ENCODE measurements at regions not wholly inside any gene's neighbourhood (a gene's known extent, or its start where the extent isn't known, plus 50 kb on each side); places are given as distances from the start of the nearest gene placed in this dataset.
"Not testable (repeated sequence)": the region's sequence is repeated elsewhere in the genome, so short reads cannot be mapped to it uniquely, and the experiment has no call there.

GRCh38 chr2:184421456-184421855 is 176.9 kb upstream of the ZNF804A start:
- DNase-seq (ENCODE audit: low read depth) = not testable (repeated sequence)

- DNase-seq (ENCODE audit: low read depth) = no peak
Observed at GRCh38 chr2:184425083-184425482, 173.2 kb upstream of the ZNF804A start.

GRCh38 chr2:184444217-184444616 is 154.1 kb upstream of the ZNF804A start:
- no peak for DNase-seq (ENCODE audit: low read depth)

GRCh38 chr2:184444623-184445223 is 153.6 kb upstream of the ZNF804A start:
- DNase-seq (ENCODE audit: low read depth) = no peak

- no peak for DNase-seq (ENCODE audit: low read depth)
Observed at GRCh38 chr2:184449760-184450159, 148.6 kb upstream of the ZNF804A start.

- no peak for DNase-seq (ENCODE audit: low read depth)
Observed at GRCh38 chr2:184452907-184453306, 145.4 kb upstream of the ZNF804A start.

GRCh38 chr2:184455624-184456023 is 142.7 kb upstream of the ZNF804A start:
- no peak for DNase-seq (ENCODE audit: low read depth)

- not testable (repeated sequence) for DNase-seq (ENCODE audit: low read depth)
Observed at GRCh38 chr2:184456693-184457092, 141.6 kb upstream of the ZNF804A start.

- DNase-seq (ENCODE audit: low read depth) = no peak
Observed at GRCh38 chr2:184463102-184463865, 135.0 kb upstream of the ZNF804A start.

- no peak for DNase-seq (ENCODE audit: low read depth)
Observed at GRCh38 chr2:184463866-184464248, 134.5 kb upstream of the ZNF804A start.

- DNase-seq (ENCODE audit: low read depth) = no peak
Observed at GRCh38 chr2:184468826-184469225, 129.5 kb upstream of the ZNF804A start.

GRCh38 chr2:184472481-184472880 is 125.8 kb upstream of the ZNF804A start:
- no peak for DNase-seq (ENCODE audit: low read depth)

GRCh38 chr2:184481865-184482264 is 116.5 kb upstream of the ZNF804A start:
- DNase-seq (ENCODE audit: low read depth) = no peak

- DNase-seq (ENCODE audit: low read depth) = no peak
Observed at GRCh38 chr2:184498936-184499335, 99.4 kb upstream of the ZNF804A start.

- no peak for DNase-seq (ENCODE audit: low read depth)
Observed at GRCh38 chr2:184504252-184504651, 94.1 kb upstream of the ZNF804A start.

- no peak for DNase-seq (ENCODE audit: low read depth)
Observed at GRCh38 chr2:184507254-184507653, 91.1 kb upstream of the ZNF804A start.

GRCh38 chr2:184517402-184517801 is 80.9 kb upstream of the ZNF804A start:
- DNase-seq (ENCODE audit: low read depth) = no peak

GRCh38 chr2:184520441-184520840 is 77.9 kb upstream of the ZNF804A start:
- DNase-seq (ENCODE audit: low read depth) = no peak

- DNase-seq (ENCODE audit: low read depth) = no peak
Observed at GRCh38 chr2:184523732-184524131, 74.6 kb upstream of the ZNF804A start.

GRCh38 chr2:184524551-184525382 is 73.6 kb upstream of the ZNF804A start:
- DNase-seq (ENCODE audit: low read depth) = no peak

- no peak for DNase-seq (ENCODE audit: low read depth)
Observed at GRCh38 chr2:184527058-184527457, 71.3 kb upstream of the ZNF804A start.

GRCh38 chr2:184528119-184528518 is 70.2 kb upstream of the ZNF804A start:
- no peak for DNase-seq (ENCODE audit: low read depth)

GRCh38 chr2:184530239-184530638 is 68.1 kb upstream of the ZNF804A start:
- no peak for DNase-seq (ENCODE audit: low read depth)
